ENCODE measurements at regions not wholly inside any gene's neighbourhood (a gene's known extent, or its start where the extent isn't known, plus 50 kb on each side); places are given as distances from the start of the nearest gene placed in this dataset.
"Not testable (repeated sequence)": the region's sequence is repeated elsewhere in the genome, so short reads cannot be mapped to it uniquely, and the experiment has no call there.

DNA sequence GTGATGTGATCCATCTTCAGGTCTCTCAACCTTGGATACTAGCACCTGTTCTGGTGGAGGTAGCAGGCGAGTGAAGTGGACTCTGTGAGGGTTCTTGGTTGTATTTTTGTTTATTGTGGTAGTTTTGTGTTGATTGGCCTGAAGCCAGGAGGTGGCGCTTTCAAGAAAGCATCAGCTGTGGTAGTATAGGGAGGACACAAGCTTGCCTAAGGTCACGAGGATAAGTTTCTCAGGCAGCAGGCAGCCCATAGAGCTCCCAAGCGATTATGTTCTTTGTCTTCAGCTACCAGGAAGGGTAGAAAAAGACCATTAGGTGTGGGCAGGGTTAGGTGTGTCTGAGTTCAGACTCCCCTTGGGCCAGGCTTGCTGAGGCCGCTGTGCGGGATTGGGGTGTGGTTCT lies 290.8 kb upstream of the TGIF2LY start:
- TF ChIP-seq, protein P1, sequence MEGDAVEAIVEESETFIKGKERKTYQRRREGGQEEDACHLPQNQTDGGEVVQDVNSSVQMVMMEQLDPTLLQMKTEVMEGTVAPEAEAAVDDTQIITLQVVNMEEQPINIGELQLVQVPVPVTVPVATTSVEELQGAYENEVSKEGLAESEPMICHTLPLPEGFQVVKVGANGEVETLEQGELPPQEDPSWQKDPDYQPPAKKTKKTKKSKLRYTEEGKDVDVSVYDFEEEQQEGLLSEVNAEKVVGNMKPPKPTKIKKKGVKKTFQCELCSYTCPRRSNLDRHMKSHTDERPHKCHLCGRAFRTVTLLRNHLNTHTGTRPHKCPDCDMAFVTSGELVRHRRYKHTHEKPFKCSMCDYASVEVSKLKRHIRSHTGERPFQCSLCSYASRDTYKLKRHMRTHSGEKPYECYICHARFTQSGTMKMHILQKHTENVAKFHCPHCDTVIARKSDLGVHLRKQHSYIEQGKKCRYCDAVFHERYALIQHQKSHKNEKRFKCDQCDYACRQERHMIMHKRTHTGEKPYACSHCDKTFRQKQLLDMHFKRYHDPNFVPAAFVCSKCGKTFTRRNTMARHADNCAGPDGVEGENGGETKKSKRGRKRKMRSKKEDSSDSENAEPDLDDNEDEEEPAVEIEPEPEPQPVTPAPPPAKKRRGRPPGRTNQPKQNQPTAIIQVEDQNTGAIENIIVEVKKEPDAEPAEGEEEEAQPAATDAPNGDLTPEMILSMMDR (IDR thresholded peaks at IDR 0.05; ENCODE audit: borderline replicate concordance, extremely low read depth, low read length, poor library complexity, severe bottlenecking) = not testable (repeated sequence)
- not testable (repeated sequence) for TF ChIP-seq EZH2 (IDR thresholded peaks at IDR 0.05; ENCODE audit: borderline replicate concordance, low read depth, low read length, severe bottlenecking)
